ENCODE measurements at regions not wholly inside any gene's neighbourhood (a gene's known extent, or its start where the extent isn't known, plus 50 kb on each side); places are given as distances from the start of the nearest gene placed in this dataset.
"Not testable (repeated sequence)": the region's sequence is repeated elsewhere in the genome, so short reads cannot be mapped to it uniquely, and the experiment has no call there.

- no peak overlapping the region for H3K9ac ChIP-seq (ENCODE audit: low read length)
- no peaks in the 10 kb centered on the region for H3F3A ChIP-seq (ENCODE audit: low read length, unreplicated experiment)
- H3K36me3 ChIP-seq (ENCODE audit: low read depth, low read length): no peaks in the 10 kb centered on the region
- CTCF ChIA-PET: no interaction called here
- H2AFZ ChIP-seq (ENCODE audit: low read length): no peak overlapping the region
- H3K4me3 ChIP-seq (ENCODE audit: low read length): no peak overlapping the region
- H3K4me2 ChIP-seq (ENCODE audit: low read length): no peak overlapping the region
- H3K27me3 ChIP-seq (ENCODE audit: low read length): no peaks in the 10 kb centered on the region
- H3K4me1 ChIP-seq (ENCODE audit: insufficient read depth, low read length): no peaks in the 10 kb centered on the region
- TF ChIP-seq CTCF (conservative IDR thresholded peaks at IDR 0.05; ENCODE audit: low read depth, low read length) (no peak), EZH2phosphoT487 (IDR thresholded peaks at IDR 0.05; ENCODE audit: borderline replicate concordance, low read length) (no peak), EZH2 (IDR thresholded peaks at IDR 0.05; ENCODE audit: low read length, unreplicated experiment) (no peak)
- POLR2A ChIA-PET (ENCODE audit: unreplicated experiment): no interaction called here
- DNase-seq (no peak), ATAC-seq (no peak)
- no peaks in the 10 kb centered on the region for H3K9me3 ChIP-seq (ENCODE audit: low read length)
- H4K20me1 ChIP-seq (ENCODE audit: low read length): no peaks in the 10 kb centered on the region
- H3K9me2 ChIP-seq (replicated peaks; ENCODE audit: low read length): no peaks in the 10 kb centered on the region
- no TSS peak for BruUV-seq (replicated peaks)
- intact Hi-C loops (cut with micrococcal nuclease): no loop called here
- H3K27ac ChIP-seq (ENCODE audit: low read length): no peak overlapping the region
- H3K79me2 ChIP-seq (ENCODE audit: low read length): no peaks in the 10 kb centered on the region
Measured at GRCh38 chr12:71385155-71385554, 54.4 kb upstream of the LGR5 start.

- intact Hi-C loops (cut with micrococcal nuclease); H4K20me1 ChIP-seq (ENCODE audit: low read length); H3K27me3 ChIP-seq (ENCODE audit: low read length); CTCF ChIA-PET; H2AFZ ChIP-seq (ENCODE audit: low read length); H3K4me2 ChIP-seq (ENCODE audit: low read length); H3K36me3 ChIP-seq (ENCODE audit: low read depth, low read length); H3K4me1 ChIP-seq (ENCODE audit: insufficient read depth, low read length); POLR2A ChIA-PET (ENCODE audit: unreplicated experiment); H3K79me2 ChIP-seq (ENCODE audit: low read length); H3K4me3 ChIP-seq (ENCODE audit: low read length); H3K9ac ChIP-seq (ENCODE audit: low read length); DNase-seq; H3K27ac ChIP-seq (ENCODE audit: low read length); ATAC-seq; H3K9me3 ChIP-seq (ENCODE audit: low read length); BruUV-seq (replicated peaks); H3K9me2 ChIP-seq (replicated peaks; ENCODE audit: low read length); H3F3A ChIP-seq (ENCODE audit: low read length, unreplicated experiment): not testable (repeated sequence)
Measured at GRCh38 chr12:71376711-71377355, 62.8 kb upstream of the LGR5 start.

GRCh38 chr12:71371122-71371521 lies 68.5 kb upstream of the LGR5 start:
- peak; percentile 74 for ATAC-seq
- no peaks in the 10 kb centered on the region for H3K79me2 ChIP-seq (ENCODE audit: low read length)
- no peaks in the 10 kb centered on the region for H3K4me1 ChIP-seq (ENCODE audit: insufficient read depth, low read length)
- no peak overlapping the region for H3K4me2 ChIP-seq (ENCODE audit: low read length)
- no peaks in the 10 kb centered on the region for H3F3A ChIP-seq (ENCODE audit: low read length, unreplicated experiment)
- intact Hi-C loops (cut with micrococcal nuclease): loop anchor here (2.0 kb wide), 2 partner anchors 154 to 246 kb away; no protein-coding TSS in a partner anchor
- H3K27ac ChIP-seq (ENCODE audit: low read length): no peak overlapping the region
- BruUV-seq (replicated peaks): no TSS peak
- ChIA-PET CTCF (no interaction called here), POLR2A (ENCODE audit: unreplicated experiment) (no interaction called here)
- no peaks in the 10 kb centered on the region for H4K20me1 ChIP-seq (ENCODE audit: low read length)
- H3K9me2 ChIP-seq (replicated peaks; ENCODE audit: low read length): no peaks in the 10 kb centered on the region
- peak; percentile 47 for DNase-seq
- H3K36me3 ChIP-seq (ENCODE audit: low read depth, low read length): no peaks in the 10 kb centered on the region
- H3K27me3 ChIP-seq (ENCODE audit: low read length): no peaks in the 10 kb centered on the region
- no peak overlapping the region for H3K9ac ChIP-seq (ENCODE audit: low read length)
- TF ChIP-seq CTCF (conservative IDR thresholded peaks at IDR 0.05; ENCODE audit: low read depth, low read length) (peak; percentile 62), EZH2 (IDR thresholded peaks at IDR 0.05; ENCODE audit: low read length, unreplicated experiment) (no peak), EZH2phosphoT487 (IDR thresholded peaks at IDR 0.05; ENCODE audit: borderline replicate concordance, low read length) (no peak)
- no peak overlapping the region for H3K4me3 ChIP-seq (ENCODE audit: low read length)
- H3K9me3 ChIP-seq (ENCODE audit: low read length): no peaks in the 10 kb centered on the region
- H2AFZ ChIP-seq (ENCODE audit: low read length): no peak overlapping the region

Data from PC-3 (cell line).